Posterior cingulate gyrus (tissue), 11 donors: ENCODE measurements at regions not wholly inside any gene's neighbourhood (a gene's known extent, or its start where the extent isn't known, plus 50 kb on each side); places are given as distances from the start of the nearest gene placed in this dataset.
"Not testable (repeated sequence)": the region's sequence is repeated elsewhere in the genome, so short reads cannot be mapped to it uniquely, and the experiment has no call there.

Experiments
- DNase-seq, 10 donors: peaks; one replicate each; pipeline versions ENCODE4 v3.0.0 to v3.0.0-alpha.2; 2020 to 2021; ENCODE audit warnings: mixed read lengths in 3 of 10
- intact Hi-C: fragments of 100-400 bp; cut with DNase I; formaldehyde crosslinking; loops from one replicate; pipeline ENCODE4 v1.15.1; 2023

- DNase-seq, intact Hi-C loops: not testable (repeated sequence)
Observed at GRCh38 chr6:132109752-132110151, 158.6 kb upstream of the CCN2 start.

DNA sequence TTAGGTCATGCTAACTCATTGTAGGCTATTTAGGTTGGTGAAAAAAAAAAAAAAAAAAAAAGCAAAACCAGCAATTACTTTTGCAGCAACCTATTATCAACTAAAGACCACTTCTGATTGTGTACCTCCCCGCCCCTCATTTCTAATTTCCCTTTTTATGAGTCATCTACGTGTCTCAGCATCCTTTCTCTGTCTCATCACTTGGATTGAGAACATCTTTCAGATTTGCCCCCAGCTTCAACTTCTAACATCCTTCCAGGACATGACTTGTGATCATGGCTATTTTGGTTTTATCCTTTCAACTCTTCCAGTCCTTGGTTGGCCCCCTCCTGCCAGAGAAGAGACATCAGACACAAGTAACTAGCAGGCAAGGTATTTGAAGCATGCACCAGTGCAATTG lies 156.7 kb upstream of the CCN2 start:
- intact Hi-C loops, result no loop called here
- DNase-seq, result no peak

GRCh38 chr6:132101535-132101934 lies 150.4 kb upstream of the CCN2 start:
- no peak for DNase-seq

GRCh38 chr6:132100388-132100990 lies 149.3 kb upstream of the CCN2 start:
- intact Hi-C loops, result no loop called here
- no peak for DNase-seq

More at GRCh38 chr6:132101535-132101934, 150.4 kb upstream of the CCN2 start:
- intact Hi-C loops, result no loop called here

DNA sequence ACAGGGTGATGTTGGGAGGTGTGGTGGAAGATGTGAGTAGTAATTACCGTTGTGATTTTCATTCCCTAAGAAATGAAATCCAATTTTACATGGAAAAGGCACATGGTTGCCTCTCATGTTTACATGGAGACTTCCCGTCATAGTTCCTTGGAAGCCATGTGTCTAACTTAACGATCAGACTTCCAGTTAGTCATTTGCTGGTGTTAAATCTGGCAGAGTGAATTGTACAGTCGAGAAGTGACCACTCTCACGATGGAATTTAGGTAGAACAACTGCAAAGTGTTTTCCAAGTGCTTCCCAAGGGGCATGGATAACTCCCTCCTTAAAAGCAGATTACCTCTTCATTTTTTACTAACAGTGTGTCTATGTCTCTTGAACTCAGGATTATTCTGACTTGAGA lies 145.8 kb upstream of the CCN2 start:
- intact Hi-C loops, result no loop called here
- DNase-seq, result no peak

DNA sequence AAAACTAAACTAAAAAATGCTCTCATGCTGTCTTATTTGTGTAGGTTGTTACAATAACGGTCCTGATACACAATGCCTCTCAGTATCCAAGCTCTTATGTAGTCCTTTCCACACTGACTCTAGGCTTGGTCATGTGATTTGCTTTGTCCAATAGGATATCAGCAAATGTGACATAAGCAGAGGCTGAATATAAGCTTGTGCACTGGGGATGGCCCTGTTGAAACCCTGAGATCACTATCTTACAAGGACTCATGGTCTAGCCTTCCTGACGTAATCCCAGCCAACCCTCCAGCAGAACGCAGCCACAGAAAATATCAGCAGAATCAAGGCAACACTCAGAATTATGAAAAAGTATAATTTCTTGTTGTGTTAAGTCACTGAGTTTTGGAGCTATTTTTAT lies 145.1 kb upstream of the CCN2 start:
- intact Hi-C loops, result no loop called here
- DNase-seq, result no peak

- intact Hi-C loops, result no loop called here
- DNase-seq, result no peak
Observed at GRCh38 chr6:132089173-132089572, 138.0 kb upstream of the CCN2 start.

DNA sequence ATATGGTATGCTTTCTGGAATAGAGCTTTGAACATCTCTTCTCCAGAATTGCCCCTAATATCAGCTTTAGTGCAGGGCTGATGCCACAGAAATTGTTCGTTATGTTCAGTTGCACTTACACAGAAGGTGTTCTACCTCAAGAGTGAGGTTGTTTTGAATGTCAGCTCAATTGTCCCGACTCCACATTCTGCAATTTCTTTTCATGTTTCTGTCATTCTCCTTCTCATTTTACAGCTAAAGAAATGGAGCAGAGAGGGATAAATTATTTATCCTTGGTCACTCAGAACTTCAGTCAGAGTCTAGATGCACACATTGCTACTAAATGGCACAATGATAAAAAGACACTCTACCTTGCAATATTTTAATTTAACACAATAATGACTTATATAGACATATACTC lies 137.0 kb upstream of the CCN2 start:
- DNase-seq, result no peak
- intact Hi-C loops, result no loop called here

DNA sequence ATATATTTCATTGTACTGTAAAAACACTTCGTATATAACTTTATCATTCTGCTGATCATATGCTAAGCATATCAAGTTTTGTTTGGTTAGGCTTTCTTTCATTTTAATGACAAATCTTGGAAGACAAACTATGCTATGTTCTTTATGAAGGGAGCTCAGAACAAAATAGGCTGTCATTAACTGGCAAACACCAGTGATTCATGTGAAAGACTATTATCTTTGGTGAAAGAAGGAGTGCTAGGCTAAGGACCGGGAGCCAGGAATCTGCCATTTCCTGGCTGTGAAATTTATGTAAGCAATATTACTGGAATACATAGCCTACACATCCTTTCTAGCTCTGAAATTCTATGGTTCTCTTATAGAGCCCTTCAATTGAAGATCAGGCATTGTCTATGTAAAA lies 136.2 kb upstream of the CCN2 start:
- DNase-seq, result no peak
- intact Hi-C loops, result no loop called here

DNA sequence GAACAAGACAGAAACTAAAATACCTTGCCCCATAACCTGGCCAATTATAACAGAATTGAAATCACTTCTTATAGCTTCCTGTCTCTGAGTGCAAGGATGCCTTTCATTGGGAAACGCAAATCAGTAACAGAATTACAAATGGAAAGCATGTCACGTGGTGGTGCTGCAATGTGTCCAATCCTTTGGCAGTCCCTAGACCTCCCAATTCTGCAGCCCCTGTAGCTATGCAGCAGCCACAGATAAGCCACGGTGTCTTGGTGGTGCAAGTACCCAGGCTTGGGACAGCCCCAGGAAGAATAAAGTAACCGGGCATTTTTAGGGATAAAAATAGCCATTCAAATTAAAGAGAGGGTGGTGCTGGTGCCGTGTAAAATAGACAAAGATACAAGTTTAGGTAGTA lies 134.6 kb upstream of the CCN2 start:
- intact Hi-C loops, result no loop called here
- no peak for DNase-seq

DNA sequence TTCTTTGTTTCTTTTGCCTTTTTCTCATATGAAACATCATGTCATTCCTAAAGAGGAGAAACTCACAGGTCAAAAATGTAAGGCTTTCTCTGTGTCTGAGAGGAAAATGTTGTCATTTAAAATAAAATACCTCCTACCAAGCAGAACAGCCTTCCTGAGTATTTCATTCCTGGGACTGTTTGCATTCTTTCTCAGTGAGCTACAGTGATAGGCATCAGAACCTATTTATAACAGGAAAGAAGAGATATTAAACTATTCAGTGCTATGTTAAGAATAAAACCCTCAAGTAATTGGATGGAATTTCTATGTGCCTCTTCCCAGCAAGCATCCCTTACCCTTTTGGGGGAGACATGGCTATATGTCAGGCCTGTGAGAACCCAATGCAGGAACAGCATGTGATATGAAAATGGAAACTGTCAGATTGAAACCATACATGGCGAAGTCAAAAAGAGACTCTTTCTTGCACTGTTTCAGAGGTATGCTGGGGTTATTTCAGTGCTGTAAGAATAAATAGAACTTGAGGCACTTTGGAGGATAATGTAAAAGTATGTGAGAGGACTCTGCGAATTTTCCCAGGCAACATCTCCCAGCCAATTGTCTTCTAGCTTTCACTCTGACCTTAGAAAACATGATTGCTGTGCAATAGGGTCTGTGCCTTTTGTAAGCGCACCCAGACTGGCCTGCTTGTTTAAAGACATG lies 133.8 kb upstream of the CCN2 start:
- intact Hi-C loops, result no loop called here
- DNase-seq, result no peak

DNA sequence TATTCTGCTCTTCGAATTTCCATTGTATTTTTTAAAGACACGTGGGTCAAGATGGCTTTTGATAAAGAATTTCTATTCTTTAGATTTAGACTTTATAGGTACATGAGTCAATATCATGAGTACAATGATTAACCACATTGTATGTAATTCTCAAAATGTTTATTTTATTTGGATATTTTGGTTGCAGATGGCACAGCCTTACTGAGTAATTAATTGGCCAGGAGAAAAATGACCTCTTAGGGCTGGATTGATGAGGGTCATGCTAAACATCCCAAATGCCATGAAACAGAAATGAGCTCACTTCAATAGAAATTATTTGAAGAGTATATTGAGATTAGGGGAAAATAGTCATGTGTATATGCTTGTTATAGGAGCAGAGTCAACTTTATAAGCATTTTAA lies 131.2 kb upstream of the CCN2 start:
- intact Hi-C loops, result no loop called here
- no peak for DNase-seq

GRCh38 chr6:132081338-132081737 lies 130.2 kb upstream of the CCN2 start:
- intact Hi-C loops, result no loop called here
- DNase-seq, result no peak

DNA sequence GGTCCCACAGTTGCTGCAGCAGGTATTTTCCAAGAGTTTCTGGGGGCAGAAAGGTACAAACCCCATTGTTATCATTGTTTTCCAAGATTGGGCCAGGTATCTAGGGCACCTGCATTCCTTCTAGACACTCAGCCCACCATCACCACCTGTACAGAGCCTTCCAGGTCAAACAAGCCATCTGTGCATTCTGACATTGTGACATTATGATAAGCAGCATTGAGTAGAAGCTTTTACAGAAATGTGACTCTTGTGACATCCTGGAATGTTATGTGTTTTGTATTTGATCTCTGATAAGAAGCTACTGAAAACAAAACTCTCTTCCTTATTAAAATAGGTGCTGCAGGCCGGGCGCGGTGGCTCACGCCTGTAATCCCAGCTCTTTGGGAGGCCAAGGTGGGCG lies 128.1 kb upstream of the CCN2 start:
- intact Hi-C loops, result no loop called here
- DNase-seq, result no peak

DNA sequence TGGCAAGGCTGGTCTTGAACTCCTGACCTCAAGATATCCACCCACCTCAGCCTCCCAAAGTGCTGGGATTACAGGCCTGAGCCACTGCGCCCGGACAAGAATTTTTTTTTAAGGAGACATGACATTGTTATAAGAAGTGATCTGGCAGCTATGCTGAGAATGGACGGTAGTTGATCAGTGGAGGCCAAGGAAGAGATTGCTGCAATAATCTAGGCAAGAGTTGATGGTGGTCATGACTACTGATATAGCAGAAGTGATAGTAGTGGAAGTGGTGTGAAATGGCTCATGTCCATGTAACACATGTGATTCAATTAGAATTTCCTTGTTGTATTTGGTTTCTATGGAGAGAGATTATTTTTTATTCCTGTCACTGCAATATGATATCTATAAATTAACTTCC lies 125.3 kb upstream of the CCN2 start:
- intact Hi-C loops, result no loop called here
- DNase-seq, result no peak

DNA sequence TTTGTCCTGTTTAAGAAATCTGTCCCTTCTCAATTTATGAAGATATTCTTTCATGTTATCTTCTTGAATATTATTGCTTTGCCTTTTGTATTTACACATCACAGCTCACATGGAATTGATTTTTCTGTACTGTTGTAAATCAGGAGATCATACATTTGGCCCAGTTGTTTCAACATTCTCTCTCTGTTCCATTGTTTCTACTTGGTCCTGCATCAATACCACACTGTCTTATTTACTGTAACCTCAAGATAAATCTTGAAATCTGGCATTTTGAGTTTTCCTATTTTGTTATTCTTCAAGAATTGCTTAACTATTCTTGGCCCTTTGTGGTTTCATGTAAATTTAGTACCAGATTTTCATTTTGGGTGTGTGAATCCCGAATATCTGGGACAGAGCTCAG lies 121.7 kb upstream of the CCN2 start:
- no peak for DNase-seq
- intact Hi-C loops, result no loop called here

GRCh38 chr6:132072271-132072670 lies 121.1 kb upstream of the CCN2 start:
- intact Hi-C loops, result no loop called here
- DNase-seq, result no peak

DNA sequence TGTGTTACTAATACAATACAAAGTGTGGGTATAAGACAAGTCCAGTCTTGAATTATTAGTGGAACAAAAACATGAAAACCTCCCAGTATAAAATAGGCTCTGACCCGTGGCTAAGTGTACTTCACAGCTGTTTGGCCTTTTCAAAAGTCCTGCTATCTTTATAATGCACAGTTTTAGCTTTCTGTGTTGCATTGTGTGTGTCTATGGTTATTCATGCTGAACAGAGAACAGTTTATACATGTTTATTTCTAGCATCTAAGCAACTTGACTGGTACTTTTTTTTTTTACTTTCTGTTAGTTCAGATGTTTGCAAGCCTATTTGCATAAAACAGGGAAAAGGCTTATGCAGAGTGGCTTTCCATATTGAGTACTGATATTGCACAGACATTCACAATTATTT lies 119.2 kb upstream of the CCN2 start:
- intact Hi-C loops, result no loop called here
- DNase-seq, result no peak

GRCh38 chr6:132068766-132069165 lies 117.6 kb upstream of the CCN2 start:
- no peak for DNase-seq

GRCh38 chr6:132067286-132067685 lies 116.1 kb upstream of the CCN2 start:
- intact Hi-C loops, result no loop called here
- no peak for DNase-seq

More at GRCh38 chr6:132068766-132069165, 117.6 kb upstream of the CCN2 start:
- intact Hi-C loops, result no loop called here

- intact Hi-C loops, result no loop called here
- DNase-seq, result no peak
Observed at GRCh38 chr6:132065556-132065955, 114.4 kb upstream of the CCN2 start.

DNA sequence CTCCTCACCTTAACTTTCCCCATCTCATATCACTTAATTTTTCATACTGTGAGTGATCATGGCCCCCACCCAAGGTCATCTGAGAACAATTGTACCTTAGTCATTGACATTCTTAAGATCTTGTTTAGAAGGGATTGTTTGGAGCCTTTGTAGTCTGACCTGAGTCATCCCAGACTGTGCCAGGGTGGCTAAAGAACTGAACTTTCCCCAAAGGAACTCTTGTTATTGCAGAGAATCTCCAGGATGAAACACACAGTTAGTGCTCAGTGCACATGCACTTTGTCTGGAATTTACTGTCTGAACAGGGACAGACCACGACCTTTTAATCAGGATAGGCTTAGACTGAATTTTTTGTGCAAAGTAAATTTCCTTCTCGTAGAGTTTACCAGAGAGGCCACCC lies 112.6 kb upstream of the CCN2 start:
- intact Hi-C loops, result no loop called here
- no peak for DNase-seq

DNA sequence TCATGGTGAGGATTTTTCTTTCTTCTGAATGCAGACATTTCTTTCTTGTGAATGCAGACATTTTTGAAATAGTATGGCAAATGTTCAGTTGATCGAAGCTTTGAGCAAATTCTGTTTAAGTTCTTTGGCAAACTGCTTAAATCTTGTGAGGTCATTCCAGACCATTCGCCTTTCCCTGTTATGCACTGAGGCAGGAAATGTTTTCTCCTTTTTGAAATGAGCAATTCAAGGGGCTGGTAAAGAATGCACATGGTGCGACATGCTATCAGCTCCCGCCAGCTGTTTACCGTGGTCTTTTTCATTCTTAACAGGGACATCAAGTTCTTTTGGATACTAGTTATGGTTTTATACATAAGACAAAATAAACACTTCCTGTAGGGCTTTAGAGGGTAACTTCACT lies 112.0 kb upstream of the CCN2 start:
- no peak for DNase-seq
- intact Hi-C loops, result no loop called here
